ENCODE measurements at regions not wholly inside any gene's neighbourhood (a gene's known extent, or its start where the extent isn't known, plus 50 kb on each side); places are given as distances from the start of the nearest gene placed in this dataset.

DNA sequence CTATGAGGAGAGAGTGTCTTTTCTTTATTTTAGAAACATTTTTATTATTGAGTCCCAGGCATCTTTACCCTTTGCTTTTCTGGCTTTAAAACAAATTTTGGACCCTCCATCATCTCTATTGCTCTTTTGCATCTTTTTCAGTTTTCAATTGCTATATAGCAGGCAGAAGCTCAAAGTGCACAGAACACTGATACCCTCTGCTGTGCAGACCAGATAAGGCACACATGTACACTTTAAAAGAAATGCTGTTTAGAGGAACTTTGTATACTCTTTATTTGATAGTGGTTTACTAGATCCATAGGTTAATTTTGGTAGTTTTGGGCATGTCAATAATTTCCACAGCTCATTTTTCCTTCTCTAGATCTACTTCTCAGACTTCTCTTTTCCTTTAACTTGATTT, 324.2 kb downstream of the SH2D4B start:
- TF ChIP-seq ZNF8 (CRISPR knock-in tag; IDR thresholded peaks at IDR 0.05) (no peak), ISL1 (CRISPR knock-in tag; IDR thresholded peaks at IDR 0.05) (no peak), ESRRG (CRISPR knock-in tag; IDR thresholded peaks at IDR 0.05) (no peak), OSR1 (CRISPR knock-in tag; IDR thresholded peaks at IDR 0.05) (no peak), ZNF70 (CRISPR knock-in tag; IDR thresholded peaks at IDR 0.05) (no peak), ZC3H10 (CRISPR knock-in tag; IDR thresholded peaks at IDR 0.05) (no peak), CSDC2 (CRISPR knock-in tag; IDR thresholded peaks at IDR 0.05) (no peak)
- TF ChIP-seq, protein P1, sequence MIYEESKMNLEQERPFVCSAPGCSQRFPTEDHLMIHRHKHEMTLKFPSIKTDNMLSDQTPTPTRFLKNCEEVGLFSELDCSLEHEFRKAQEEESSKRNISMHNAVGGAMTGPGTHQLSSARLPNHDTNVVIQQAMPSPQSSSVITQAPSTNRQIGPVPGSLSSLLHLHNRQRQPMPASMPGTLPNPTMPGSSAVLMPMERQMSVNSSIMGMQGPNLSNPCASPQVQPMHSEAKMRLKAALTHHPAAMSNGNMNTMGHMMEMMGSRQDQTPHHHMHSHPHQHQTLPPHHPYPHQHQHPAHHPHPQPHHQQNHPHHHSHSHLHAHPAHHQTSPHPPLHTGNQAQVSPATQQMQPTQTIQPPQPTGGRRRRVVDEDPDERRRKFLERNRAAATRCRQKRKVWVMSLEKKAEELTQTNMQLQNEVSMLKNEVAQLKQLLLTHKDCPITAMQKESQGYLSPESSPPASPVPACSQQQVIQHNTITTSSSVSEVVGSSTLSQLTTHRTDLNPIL (CRISPR knock-in tag; IDR thresholded peaks at IDR 0.05; ENCODE audit: low read depth): no peak

DNA sequence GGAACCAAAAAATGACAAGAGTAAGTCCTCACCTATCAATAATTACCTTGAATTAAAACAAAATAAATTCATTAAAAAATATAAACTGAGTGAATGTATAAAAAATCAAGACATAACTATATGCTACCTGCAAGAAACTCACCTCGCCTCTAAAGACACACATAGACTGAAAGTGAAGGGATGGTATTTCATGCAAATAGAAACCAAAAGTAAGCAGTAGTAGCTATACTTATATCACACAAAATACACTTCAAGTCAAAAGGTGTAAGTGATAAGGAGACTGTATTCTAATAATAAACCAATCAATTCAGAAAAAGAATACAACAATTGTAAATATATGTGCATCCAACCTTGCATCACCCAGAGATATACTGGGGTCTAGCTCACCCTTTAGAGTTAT, 332.6 kb downstream of the SH2D4B start:
- ATAC-seq: no peak
- TF ChIP-seq CSDC2 (CRISPR knock-in tag; IDR thresholded peaks at IDR 0.05): no peak
- no peak for TF ChIP-seq SNAI2 (CRISPR knock-in tag; IDR thresholded peaks at IDR 0.05)
- TF ChIP-seq, protein P2, sequence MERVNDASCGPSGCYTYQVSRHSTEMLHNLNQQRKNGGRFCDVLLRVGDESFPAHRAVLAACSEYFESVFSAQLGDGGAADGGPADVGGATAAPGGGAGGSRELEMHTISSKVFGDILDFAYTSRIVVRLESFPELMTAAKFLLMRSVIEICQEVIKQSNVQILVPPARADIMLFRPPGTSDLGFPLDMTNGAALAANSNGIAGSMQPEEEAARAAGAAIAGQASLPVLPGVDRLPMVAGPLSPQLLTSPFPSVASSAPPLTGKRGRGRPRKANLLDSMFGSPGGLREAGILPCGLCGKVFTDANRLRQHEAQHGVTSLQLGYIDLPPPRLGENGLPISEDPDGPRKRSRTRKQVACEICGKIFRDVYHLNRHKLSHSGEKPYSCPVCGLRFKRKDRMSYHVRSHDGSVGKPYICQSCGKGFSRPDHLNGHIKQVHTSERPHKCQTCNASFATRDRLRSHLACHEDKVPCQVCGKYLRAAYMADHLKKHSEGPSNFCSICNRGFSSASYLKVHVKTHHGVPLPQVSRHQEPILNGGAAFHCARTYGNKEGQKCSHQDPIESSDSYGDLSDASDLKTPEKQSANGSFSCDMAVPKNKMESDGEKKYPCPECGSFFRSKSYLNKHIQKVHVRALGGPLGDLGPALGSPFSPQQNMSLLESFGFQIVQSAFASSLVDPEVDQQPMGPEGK (CRISPR knock-in tag; IDR thresholded peaks at IDR 0.05; ENCODE audit: borderline replicate concordance): no peak
- TF ChIP-seq TOX (CRISPR knock-in tag; IDR thresholded peaks at IDR 0.05; ENCODE audit: borderline replicate concordance): no peak
- no peak for TF ChIP-seq ZFP30 (CRISPR knock-in tag; IDR thresholded peaks at IDR 0.05)
- no peak for TF ChIP-seq ZNF70 (CRISPR knock-in tag; IDR thresholded peaks at IDR 0.05)
- no peak for TF ChIP-seq OSR1 (CRISPR knock-in tag; IDR thresholded peaks at IDR 0.05)
- no peak for TF ChIP-seq BACH2 (CRISPR knock-in tag; IDR thresholded peaks at IDR 0.05; ENCODE audit: borderline replicate concordance)
- no peak for TF ChIP-seq TCF4 (CRISPR knock-in tag; IDR thresholded peaks at IDR 0.05; ENCODE audit: borderline replicate concordance)
- TF ChIP-seq, protein P3, sequence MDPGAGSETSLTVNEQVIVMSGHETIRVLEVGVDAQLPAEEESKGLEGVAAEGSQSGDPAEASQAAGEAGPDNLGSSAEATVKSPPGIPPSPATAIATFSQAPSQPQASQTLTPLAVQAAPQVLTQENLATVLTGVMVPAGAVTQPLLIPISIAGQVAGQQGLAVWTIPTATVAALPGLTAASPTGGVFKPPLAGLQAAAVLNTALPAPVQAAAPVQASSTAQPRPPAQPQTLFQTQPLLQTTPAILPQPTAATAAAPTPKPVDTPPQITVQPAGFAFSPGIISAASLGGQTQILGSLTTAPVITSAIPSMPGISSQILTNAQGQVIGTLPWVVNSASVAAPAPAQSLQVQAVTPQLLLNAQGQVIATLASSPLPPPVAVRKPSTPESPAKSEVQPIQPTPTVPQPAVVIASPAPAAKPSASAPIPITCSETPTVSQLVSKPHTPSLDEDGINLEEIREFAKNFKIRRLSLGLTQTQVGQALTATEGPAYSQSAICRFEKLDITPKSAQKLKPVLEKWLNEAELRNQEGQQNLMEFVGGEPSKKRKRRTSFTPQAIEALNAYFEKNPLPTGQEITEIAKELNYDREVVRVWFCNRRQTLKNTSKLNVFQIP (CRISPR knock-in tag; IDR thresholded peaks at IDR 0.05; ENCODE audit: borderline replicate concordance, low read depth): no peak
- TF ChIP-seq ZFP3 (CRISPR knock-in tag; IDR thresholded peaks at IDR 0.05): no peak
- TF ChIP-seq GLIS3 (CRISPR knock-in tag; IDR thresholded peaks at IDR 0.05): no peak
- no peak for TF ChIP-seq PPARA (CRISPR knock-in tag; IDR thresholded peaks at IDR 0.05; ENCODE audit: borderline replicate concordance)
- TF ChIP-seq ARNTL (CRISPR knock-in tag; IDR thresholded peaks at IDR 0.05; ENCODE audit: borderline replicate concordance, low read depth): no peak
- TF ChIP-seq RARB (CRISPR knock-in tag; IDR thresholded peaks at IDR 0.05): no peak
- TF ChIP-seq ZC3H10 (CRISPR knock-in tag; IDR thresholded peaks at IDR 0.05): no peak

More for the DNA sequence above, 324.2 kb downstream of the SH2D4B start:
- ATAC-seq: no peak

DNA sequence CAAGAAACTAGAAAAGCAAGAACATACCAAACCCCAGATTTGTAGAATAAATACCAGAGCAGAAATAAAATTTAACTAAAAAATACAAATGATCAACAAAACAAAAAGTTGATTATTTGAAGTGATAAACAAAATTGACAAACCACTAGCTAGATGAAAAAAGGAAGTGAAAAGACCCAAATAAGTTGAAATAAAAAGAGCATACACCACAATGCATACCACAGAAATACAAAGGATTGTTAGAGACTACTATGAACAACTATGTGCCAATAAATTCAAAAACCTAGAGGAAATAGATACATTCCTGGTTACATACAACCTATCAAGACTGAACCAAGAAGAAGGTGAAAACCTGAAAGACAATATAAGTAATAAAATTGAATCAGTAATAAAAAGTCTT, 333.4 kb downstream of the SH2D4B start:
- ATAC-seq: no peak

More for the DNA sequence above, 333.4 kb downstream of the SH2D4B start:
- TF ChIP-seq, protein P4, sequence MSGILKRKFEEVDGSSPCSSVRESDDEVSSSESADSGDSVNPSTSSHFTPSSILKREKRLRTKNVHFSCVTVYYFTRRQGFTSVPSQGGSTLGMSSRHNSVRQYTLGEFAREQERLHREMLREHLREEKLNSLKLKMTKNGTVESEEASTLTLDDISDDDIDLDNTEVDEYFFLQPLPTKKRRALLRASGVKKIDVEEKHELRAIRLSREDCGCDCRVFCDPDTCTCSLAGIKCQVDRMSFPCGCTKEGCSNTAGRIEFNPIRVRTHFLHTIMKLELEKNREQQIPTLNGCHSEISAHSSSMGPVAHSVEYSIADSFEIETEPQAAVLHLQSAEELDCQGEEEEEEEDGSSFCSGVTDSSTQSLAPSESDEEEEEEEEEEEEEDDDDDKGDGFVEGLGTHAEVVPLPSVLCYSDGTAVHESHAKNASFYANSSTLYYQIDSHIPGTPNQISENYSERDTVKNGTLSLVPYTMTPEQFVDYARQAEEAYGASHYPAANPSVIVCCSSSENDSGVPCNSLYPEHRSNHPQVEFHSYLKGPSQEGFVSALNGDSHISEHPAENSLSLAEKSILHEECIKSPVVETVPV (CRISPR knock-in tag; IDR thresholded peaks at IDR 0.05): no peak
- TF ChIP-seq, protein P3 (CRISPR knock-in tag; IDR thresholded peaks at IDR 0.05; ENCODE audit: borderline replicate concordance, low read depth): no peak
- TF ChIP-seq ISL1 (CRISPR knock-in tag; IDR thresholded peaks at IDR 0.05): no peak
